ENCODE measurements at regions not wholly inside any gene's neighbourhood (a gene's known extent, or its start where the extent isn't known, plus 50 kb on each side); places are given as distances from the start of the nearest gene placed in this dataset.
"Not testable (repeated sequence)": the region's sequence is repeated elsewhere in the genome, so short reads cannot be mapped to it uniquely, and the experiment has no call there.

GRCh38 chr10:44259090-44259874, 125.6 kb downstream of the CXCL12 start:
- no peaks in the 10 kb centered on the region for H3K9me3 ChIP-seq
- no peaks in the 10 kb centered on the region for H3K4me1 ChIP-seq (replicated peaks)
- no peak overlapping the region for H3K4me3 ChIP-seq
- no peak overlapping the region for H3K27ac ChIP-seq
- TF ChIP-seq, protein P1, sequence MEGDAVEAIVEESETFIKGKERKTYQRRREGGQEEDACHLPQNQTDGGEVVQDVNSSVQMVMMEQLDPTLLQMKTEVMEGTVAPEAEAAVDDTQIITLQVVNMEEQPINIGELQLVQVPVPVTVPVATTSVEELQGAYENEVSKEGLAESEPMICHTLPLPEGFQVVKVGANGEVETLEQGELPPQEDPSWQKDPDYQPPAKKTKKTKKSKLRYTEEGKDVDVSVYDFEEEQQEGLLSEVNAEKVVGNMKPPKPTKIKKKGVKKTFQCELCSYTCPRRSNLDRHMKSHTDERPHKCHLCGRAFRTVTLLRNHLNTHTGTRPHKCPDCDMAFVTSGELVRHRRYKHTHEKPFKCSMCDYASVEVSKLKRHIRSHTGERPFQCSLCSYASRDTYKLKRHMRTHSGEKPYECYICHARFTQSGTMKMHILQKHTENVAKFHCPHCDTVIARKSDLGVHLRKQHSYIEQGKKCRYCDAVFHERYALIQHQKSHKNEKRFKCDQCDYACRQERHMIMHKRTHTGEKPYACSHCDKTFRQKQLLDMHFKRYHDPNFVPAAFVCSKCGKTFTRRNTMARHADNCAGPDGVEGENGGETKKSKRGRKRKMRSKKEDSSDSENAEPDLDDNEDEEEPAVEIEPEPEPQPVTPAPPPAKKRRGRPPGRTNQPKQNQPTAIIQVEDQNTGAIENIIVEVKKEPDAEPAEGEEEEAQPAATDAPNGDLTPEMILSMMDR (IDR thresholded peaks at IDR 0.05): no peak
- TF ChIP-seq POLR2AphosphoS5 (IDR thresholded peaks at IDR 0.05) (no peak), POLR2A (IDR thresholded peaks at IDR 0.05) (no peak)
- H3K36me3 ChIP-seq: no peaks in the 10 kb centered on the region
- no peaks in the 10 kb centered on the region for H3K27me3 ChIP-seq (replicated peaks; ENCODE audit: insufficient read depth)
- no peak for DNase-seq (ENCODE audit: low spot score)
- 70% methylated on average over 7 of the region's 7 CpGs for WGBS
- intact Hi-C loops (cut with DNase I): no loop called here

DNA sequence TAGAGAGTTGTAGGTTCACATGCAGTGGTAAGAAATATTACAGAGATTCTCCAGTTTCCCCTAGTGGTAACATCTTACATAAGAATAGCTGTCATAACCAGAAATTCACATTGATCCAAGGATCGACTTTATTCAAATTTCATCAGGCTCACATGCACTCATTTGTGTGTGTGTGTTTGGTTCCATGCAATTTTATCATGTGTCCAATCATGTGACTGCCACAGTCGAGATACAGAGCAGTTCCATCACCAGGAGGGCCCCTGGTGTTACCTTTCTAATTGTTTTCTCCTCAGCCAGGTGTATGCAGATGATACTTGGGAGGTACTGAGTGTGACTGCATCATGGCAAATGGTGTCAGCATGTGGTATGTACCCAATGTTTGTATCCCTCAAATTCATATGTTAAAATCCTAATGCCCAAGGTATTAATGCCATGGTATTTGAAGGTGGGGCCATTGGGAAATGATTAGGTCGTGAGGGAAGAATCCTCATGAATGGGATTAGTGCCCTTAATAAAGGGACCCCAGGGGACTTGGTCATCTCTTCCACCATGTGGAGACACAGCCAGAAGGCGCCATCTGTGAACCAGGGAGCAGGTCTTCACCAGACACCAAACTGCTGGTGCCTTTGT, 126.3 kb downstream of the CXCL12 start:
- H3K4me1 ChIP-seq (replicated peaks): no peaks in the 10 kb centered on the region
- TF ChIP-seq, protein P1 (IDR thresholded peaks at IDR 0.05): no peak
- no peak for TF ChIP-seq POLR2A (IDR thresholded peaks at IDR 0.05)
- TF ChIP-seq POLR2AphosphoS5 (IDR thresholded peaks at IDR 0.05): no peak
- no peaks in the 10 kb centered on the region for H3K9me3 ChIP-seq
- intact Hi-C loops (cut with DNase I): no loop called here
- no peak for DNase-seq (ENCODE audit: low spot score)
- H3K27me3 ChIP-seq (replicated peaks; ENCODE audit: insufficient read depth): no peaks in the 10 kb centered on the region
- WGBS: 84% methylated on average over 4 of the region's 4 CpGs
- H3K36me3 ChIP-seq: no peaks in the 10 kb centered on the region
- H3K4me3 ChIP-seq: no peak overlapping the region
- H3K27ac ChIP-seq: no peak overlapping the region

- Histone ChIP-seq H3K36me3 (no peaks in the 10 kb centered on the region), H3K4me1 (replicated peaks) (no peaks in the 10 kb centered on the region), H3K4me3 (no peak overlapping the region), H3K27me3 (replicated peaks; ENCODE audit: insufficient read depth) (no peaks in the 10 kb centered on the region), H3K27ac (no peak overlapping the region), H3K9me3 (no peaks in the 10 kb centered on the region)
- WGBS: 65% methylated on average over 3 of the region's 3 CpGs
- DNase-seq (ENCODE audit: low spot score): no peak
- no peak for TF ChIP-seq POLR2A (IDR thresholded peaks at IDR 0.05)
- no peak for TF ChIP-seq POLR2AphosphoS5 (IDR thresholded peaks at IDR 0.05)
- intact Hi-C loops (cut with DNase I): no loop called here
Observed at GRCh38 chr10:44258019-44258418, 126.9 kb downstream of the CXCL12 start.

GRCh38 chr10:44253769-44254462, 131.0 kb downstream of the CXCL12 start:
- WGBS: 13% methylated on average over 5 of the region's 5 CpGs
- intact Hi-C loops (cut with DNase I): no loop called here
- no peak overlapping the region for H3K4me3 ChIP-seq
- H3K36me3 ChIP-seq: no peaks in the 10 kb centered on the region
- no peaks in the 10 kb centered on the region for H3K27me3 ChIP-seq (replicated peaks; ENCODE audit: insufficient read depth)
- H3K9me3 ChIP-seq: no peaks in the 10 kb centered on the region
- H3K4me1 ChIP-seq (replicated peaks): no peaks in the 10 kb centered on the region
- no peak overlapping the region for H3K27ac ChIP-seq
- DNase-seq (ENCODE audit: low spot score): peak; percentile 43
- TF ChIP-seq POLR2A (IDR thresholded peaks at IDR 0.05): no peak
- TF ChIP-seq POLR2AphosphoS5 (IDR thresholded peaks at IDR 0.05): peak; percentile 74

GRCh38 chr10:44252631-44253030, 132.3 kb downstream of the CXCL12 start:
- H3K27me3 ChIP-seq (replicated peaks; ENCODE audit: insufficient read depth); intact Hi-C loops (cut with DNase I); H3K9me3 ChIP-seq; H3K27ac ChIP-seq; DNase-seq (ENCODE audit: low spot score); H3K4me3 ChIP-seq; H3K4me1 ChIP-seq (replicated peaks); H3K36me3 ChIP-seq: not testable (repeated sequence)
- WGBS: 95% methylated on average over 3 of the region's 3 CpGs

DNA sequence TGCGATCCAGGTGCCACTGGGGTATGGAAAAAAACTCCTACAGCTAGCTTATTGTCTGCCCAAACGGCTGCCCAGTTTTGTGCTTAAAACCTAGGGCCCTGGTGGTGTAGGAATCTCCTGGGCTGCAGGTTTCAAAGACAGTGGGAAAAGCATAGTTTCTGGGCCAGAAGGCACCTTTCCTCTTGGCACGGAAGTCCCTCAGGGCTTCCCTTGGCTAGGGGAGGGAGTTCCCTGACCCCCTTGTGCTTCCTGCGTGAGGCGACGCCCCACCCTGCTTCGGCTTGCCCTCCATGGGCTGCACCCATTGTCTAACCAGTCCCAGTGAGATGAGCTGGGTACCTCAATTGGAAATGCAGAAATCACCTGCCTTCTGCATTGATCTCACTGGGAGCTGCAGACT, 135.0 kb downstream of the CXCL12 start:
- intact Hi-C loops (cut with DNase I); H3K27me3 ChIP-seq (replicated peaks; ENCODE audit: insufficient read depth); DNase-seq (ENCODE audit: low spot score); H3K4me1 ChIP-seq (replicated peaks); H3K36me3 ChIP-seq; H3K4me3 ChIP-seq; H3K9me3 ChIP-seq; H3K27ac ChIP-seq: not testable (repeated sequence)
- WGBS: 86% methylated on average over 7 of the region's 7 CpGs
